ENCODE measurements at regions not wholly inside any gene's neighbourhood (a gene's known extent, or its start where the extent isn't known, plus 50 kb on each side); places are given as distances from the start of the nearest gene placed in this dataset.
A peak's percentile ranks its signal among the peaks of the same experiment; 100 is the strongest.

DNA sequence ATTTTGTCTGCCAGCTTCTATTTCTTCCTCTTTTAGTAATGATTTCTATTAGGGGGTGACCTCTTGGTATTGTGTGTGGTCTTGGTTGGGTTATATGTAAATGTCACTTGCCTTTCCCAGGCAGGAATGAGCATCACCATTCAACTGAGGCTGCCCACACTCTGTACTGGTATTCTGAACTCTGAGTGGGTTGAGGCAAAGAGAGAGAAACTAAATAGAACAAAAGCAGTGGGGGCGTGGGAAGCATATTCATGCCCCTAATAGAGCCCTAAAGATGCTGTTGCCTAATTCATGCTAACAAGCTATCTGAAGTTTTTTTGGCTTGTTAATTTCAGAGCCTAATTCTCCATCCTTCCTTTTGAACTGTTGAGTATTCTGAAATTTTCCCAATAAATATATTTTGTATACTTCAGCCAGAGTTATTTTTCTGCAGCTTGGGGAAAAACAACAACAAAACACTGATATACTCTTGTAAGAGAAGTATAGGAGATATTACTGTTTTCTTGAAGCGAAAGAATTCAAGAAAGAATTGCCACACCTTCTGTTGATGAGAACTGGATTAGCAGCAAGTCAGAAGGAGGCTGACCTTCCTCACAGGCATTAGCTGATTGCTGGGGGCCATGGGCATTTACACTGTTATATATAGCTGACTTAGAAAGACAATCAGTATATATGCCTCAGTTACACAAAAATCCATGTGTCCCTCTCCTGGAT is 315.8 kb upstream of the KLF12 start:
- no peaks in the 10 kb centered on the region for H3K23me2 ChIP-seq (ENCODE audit: low read depth, low read length)
- H3K9ac ChIP-seq (replicated peaks in 1 of 4; ENCODE audit: extremely low read depth in 1 of 4, low read depth in 3 of 4, low read length in 3 of 4), result no peak overlapping the region
- H3K4me1 ChIP-seq (replicated peaks in 1 of 4; ENCODE audit: control insufficient read depth in 3 of 4, insufficient read depth in 4 of 4, low read length in 3 of 4), result no peaks in the 10 kb centered on the region
- H2AFZ ChIP-seq (ENCODE audit: low read length), result peak overlapping the region; percentile 78; the same call in 1 of the 2 replicates
- no peak overlapping the region for H3K4ac ChIP-seq (replicated peaks; ENCODE audit: insufficient read length, low read depth, low read length)
- H2BK15ac ChIP-seq (ENCODE audit: low read length), result no peak overlapping the region
- H4K20me1 ChIP-seq (replicated peaks in 1 of 2; ENCODE audit: control insufficient read depth in 1 of 2, insufficient read depth in 2 of 2, low read length in 2 of 2), result no peaks in the 10 kb centered on the region
- H3K79me1 ChIP-seq (ENCODE audit: low read depth, low read length), result no peaks in the 10 kb centered on the region
- H4K91ac ChIP-seq (replicated peaks; ENCODE audit: insufficient read length, low read length), result no peak overlapping the region
- H3K27ac ChIP-seq (ENCODE audit: low read depth, low read length), result no peak overlapping the region
- DNase-seq (ENCODE audit: low read depth in 1 of 2, low spot score in 2 of 2) (no peak), FAIRE-seq (no peak)
- no peak overlapping the region for H2BK12ac ChIP-seq (ENCODE audit: low read depth, low read length)
- 94% methylated on average over 2 of the region's 2 CpGs; no CpG with 5 or more reads in 1 of the 2 experiments for WGBS, 2 experiments (ENCODE audit: extremely low coverage in 1 of 2, insufficient coverage in 1 of 2, insufficient read length in 1 of 2, insufficient replicate concordance in 2 of 2, low coverage in 1 of 2, low lambda C conversion rate in 2 of 2, missing lambda C conversion rate in 1 of 2)
- no peak overlapping the region for H2BK20ac ChIP-seq (ENCODE audit: low read length)
- no peak overlapping the region for H3K4me3 ChIP-seq (ENCODE audit: extremely low read depth in 1 of 4, insufficient read depth in 2 of 4, low read depth in 3 of 4, low read length in 4 of 4)
- no peaks in the 10 kb centered on the region for H3K36me3 ChIP-seq (ENCODE audit: control insufficient read depth in 2 of 4, insufficient read depth in 4 of 4, low read length in 3 of 4)
- ChIA-PET POLR2A (ENCODE audit: partially characterized antibody) (no interaction called here), CTCF (ENCODE audit: partially characterized antibody) (interaction anchor here (0.9 to 1.4 kb wide), 4 partner anchors 18 to 682 kb away, joined by 3 to 4 read pairs (median 3); no protein-coding TSS in a partner anchor)
- H3K14ac ChIP-seq (ENCODE audit: insufficient read length), result no peak overlapping the region
- no peak overlapping the region for H3K18ac ChIP-seq (ENCODE audit: extremely low read depth, low read length)
- no peak overlapping the region for H4K8ac ChIP-seq (ENCODE audit: extremely low read depth, insufficient read depth, low read length)
- H4K5ac ChIP-seq (ENCODE audit: insufficient read length, low read depth, low read length), result no peak overlapping the region
- no peak overlapping the region for H2BK120ac ChIP-seq (replicated peaks; ENCODE audit: low read depth, low read length)
- no peak overlapping the region for H3K4me2 ChIP-seq (ENCODE audit: insufficient read depth in 1 of 2, low read depth in 2 of 2, low read length in 2 of 2)
- no peaks in the 10 kb centered on the region for H3K79me2 ChIP-seq (ENCODE audit: control insufficient read depth in 1 of 2, insufficient read depth in 2 of 2, low read length in 2 of 2)
- H3K27me3 ChIP-seq (replicated peaks in 1 of 4; ENCODE audit: control insufficient read depth in 3 of 4, extremely low read depth in 1 of 4, insufficient read depth in 3 of 4, low read length in 3 of 4), result no peaks in the 10 kb centered on the region
- no peak overlapping the region for H3K56ac ChIP-seq (replicated peaks; ENCODE audit: insufficient read length, low read depth, low read length)
- H2AK5ac ChIP-seq (ENCODE audit: low read depth, low read length), result no peak overlapping the region
- H3K23ac ChIP-seq (ENCODE audit: insufficient read length), result no peak overlapping the region
- H3K9me3 ChIP-seq (ENCODE audit: insufficient read depth in 2 of 2, low read depth in 1 of 2, low read length in 1 of 2), result no peaks in the 10 kb centered on the region
- no peak overlapping the region for H2BK5ac ChIP-seq (ENCODE audit: low read depth, low read length)
- TF ChIP-seq YY1 (IDR thresholded peaks at IDR 0.05; ENCODE audit: low read depth, low read length) (no peak), CHD1 (IDR thresholded peaks at IDR 0.05; ENCODE audit: low read depth, low read length) (no peak), SP4 (IDR thresholded peaks at IDR 0.05; ENCODE audit: low read length) (no peak), SIRT6 (IDR thresholded peaks at IDR 0.05; ENCODE audit: low read length) (no peak), MAFK (IDR thresholded peaks at IDR 0.05; ENCODE audit: low read depth, low read length) (no peak), ZNF274 (IDR thresholded peaks at IDR 0.05; ENCODE audit: borderline replicate concordance, extremely low read depth, low read length) (no peak), RAD21 (IDR thresholded peaks at IDR 0.05 in 1 of 2, conservative IDR thresholded peaks at IDR 0.05 in 1 of 2; ENCODE audit: low read depth in 2 of 2, low read length in 2 of 2) (no peak), ASH2L (IDR thresholded peaks at IDR 0.05; ENCODE audit: low read length) (no peak), TCF12 (IDR thresholded peaks at IDR 0.05; ENCODE audit: low read depth, low read length) (no peak), SIN3A (conservative IDR thresholded peaks at IDR 0.05 in 1 of 2, IDR thresholded peaks at IDR 0.05 in 1 of 2; ENCODE audit: low read depth in 1 of 2, low read length in 2 of 2) (no peak), EZH2 (IDR thresholded peaks at IDR 0.05; ENCODE audit: low read depth, low read length, severe bottlenecking) (no peak), KDM4A (IDR thresholded peaks at IDR 0.05; ENCODE audit: low read depth, low read length, severe bottlenecking) (no peak), SP2 (IDR thresholded peaks at IDR 0.05; ENCODE audit: low read length) (no peak), HDAC2 (IDR thresholded peaks at IDR 0.05; ENCODE audit: borderline replicate concordance in 1 of 2, low read depth in 2 of 2, low read length in 2 of 2) (no peak)
